GM23338 (cell line): ENCODE measurements at regions not wholly inside any gene's neighbourhood (a gene's known extent, or its start where the extent isn't known, plus 50 kb on each side); places are given as distances from the start of the nearest gene placed in this dataset.

Source experiments
- CTCF ChIP-seq, 2 experiments: fragments of 200-600 bp in 1 of 2; sonication (generic) in 1 of 2; conservative IDR thresholded peaks; 2 replicates each; pipeline versions ENCODE4 v1.5.1 to v1.6.1; 2016 to 2017; ENCODE audit warnings: antibody characterized with exemption in 2 of 2, low read depth in 2 of 2, mild to moderate bottlenecking in 2 of 2, moderate library complexity in 1 of 2
- ETS1 ChIP-seq: IDR thresholded peaks from 2 replicates; pipeline ENCODE4 v1.6.1; 2016; ENCODE audit warnings: antibody characterized with exemption
- EZH2 ChIP-seq: fragments of 200-600 bp; sonication (generic); IDR thresholded peaks from one replicate; pipeline ENCODE4 v1.8.0; 2017; ENCODE audit warnings: antibody characterized with exemption, mild to moderate bottlenecking, low read depth; ENCODE audit not compliant: unreplicated experiment
- EZH2phosphoT487 ChIP-seq: fragments of 200-600 bp; sonication (generic); IDR thresholded peaks from one replicate; pipeline ENCODE4 v1.8.1; 2018; ENCODE audit warnings: antibody characterized with exemption; ENCODE audit not compliant: unreplicated experiment
- JUNB ChIP-seq: IDR thresholded peaks from one replicate; pipeline ENCODE4 v1.6.1; 2016; ENCODE audit warnings: antibody characterized with exemption; ENCODE audit not compliant: unreplicated experiment
- POLR2AphosphoS5 ChIP-seq: IDR thresholded peaks from 2 replicates; pipeline ENCODE4 v1.6.1; 2016; ENCODE audit warnings: antibody characterized with exemption, low read depth
- STAT1 ChIP-seq: IDR thresholded peaks from one replicate; pipeline ENCODE4 v1.6.1; 2016; ENCODE audit warnings: antibody characterized with exemption; ENCODE audit not compliant: unreplicated experiment
- ZNF331 ChIP-seq: fragments of 250-450 bp; sonication (Bioruptor Pico); IDR thresholded peaks from 2 replicates; pipeline ENCODE4 v1.5.0; 2020; ENCODE audit warnings: low read depth, mild to moderate bottlenecking, moderate library complexity
- ZNF462 ChIP-seq: fragments of 250-450 bp; sonication (Bioruptor Pico); IDR thresholded peaks from 2 replicates; pipeline ENCODE4 v1.5.0; 2020; ENCODE audit warnings: mild to moderate bottlenecking, moderate library complexity

GRCh38 chr4:184280591-184281071 is 63.0 kb upstream of the ENPP6 start (continued):
- no peak for TF ChIP-seq ZNF462 (CRISPR knock-in tag)
- no peak for TF ChIP-seq JUNB
- no peak for TF ChIP-seq POLR2AphosphoS5
- TF ChIP-seq CTCF (conservative IDR thresholded peaks at IDR 0.05; ENCODE audit: low read depth in 2 of 2) = no peak
- TF ChIP-seq ZNF331 = no peak
- TF ChIP-seq EZH2phosphoT487 = no peak
- no peak for TF ChIP-seq EZH2
- no peak for TF ChIP-seq ETS1
- TF ChIP-seq STAT1 = no peak
